Thyroid gland (tissue), 4 donors: ENCODE measurements at regions not wholly inside any gene's neighbourhood (a gene's known extent, or its start where the extent isn't known, plus 50 kb on each side); places are given as distances from the start of the nearest gene placed in this dataset.

ENCODE experiments used
- DNase-seq, 2 donors: peaks; one replicate each; pipeline ENCODE4 v3.0.0-alpha.2; 2019
- H3K27ac ChIP-seq, 3 donors: fragments of 200-600 bp; sonication (generic); 1 replicate in 2 of 3; 2 replicates in 1 of 3; pipeline ENCODE4 v1.5.1; 2016 to 2019; ENCODE audit warnings: mild to moderate bottlenecking in 1 of 3, moderate library complexity in 1 of 3
- H3K27me3 ChIP-seq: fragments of 200-600 bp; sonication (generic); one replicate; pipeline ENCODE4 v1.5.1; 2019
- H3K36me3 ChIP-seq, 2 donors: fragments of 200-600 bp; sonication (generic); one replicate each; pipeline ENCODE4 v1.5.1; 2016 to 2019
- H3K4me1 ChIP-seq, 2 donors: fragments of 200-600 bp; sonication (generic); one replicate each; pipeline ENCODE4 v1.5.1; 2017 to 2019
- H3K4me3 ChIP-seq, 3 donors: fragments of 200-600 bp; sonication (generic); replicated peaks in 1 of 3; 1 replicate in 2 of 3; 2 replicates in 1 of 3; pipeline ENCODE4 v1.5.1; 2016; ENCODE audit warnings: mild to moderate bottlenecking in 1 of 3
- H3K9me3 ChIP-seq: fragments of 200-600 bp; sonication (generic); one replicate; pipeline ENCODE4 v1.5.1; 2017
- POLR2A ChIP-seq, 2 donors: fragments of 450-650 bp; IDR thresholded peaks; one replicate each; pipeline ENCODE4 v1.6.1; 2017; ENCODE audit warnings: antibody characterized with exemption in 2 of 2, mild to moderate bottlenecking in 2 of 2, moderate library complexity in 1 of 2
- WGBS, 2 donors: methylation state at CpG; one replicate each; pipeline ENCODE4 v1.1.5; 2017; 5-methylcytosine and 5-hydroxymethylcytosine counted together
- intact Hi-C: fragments of 100-400 bp; cut with DNase I; formaldehyde crosslinking; loops from one replicate; pipeline ENCODE4 v1.15.1; 2023
- TF ChIP-seq, protein P1 (sequence below), 6 experiments: fragments of 200-600 bp in 3 of 6; fragments of 450-650 bp in 3 of 6; sonication (generic) in 3 of 6; IDR thresholded peaks; one replicate each; pipeline ENCODE4 v1.5.1; 2016 to 2019; ENCODE audit warnings: antibody characterized with exemption in 6 of 6, mild to moderate bottlenecking in 2 of 6, inconsistent platforms in 1 of 6, moderate library complexity in 1 of 6

DNA sequence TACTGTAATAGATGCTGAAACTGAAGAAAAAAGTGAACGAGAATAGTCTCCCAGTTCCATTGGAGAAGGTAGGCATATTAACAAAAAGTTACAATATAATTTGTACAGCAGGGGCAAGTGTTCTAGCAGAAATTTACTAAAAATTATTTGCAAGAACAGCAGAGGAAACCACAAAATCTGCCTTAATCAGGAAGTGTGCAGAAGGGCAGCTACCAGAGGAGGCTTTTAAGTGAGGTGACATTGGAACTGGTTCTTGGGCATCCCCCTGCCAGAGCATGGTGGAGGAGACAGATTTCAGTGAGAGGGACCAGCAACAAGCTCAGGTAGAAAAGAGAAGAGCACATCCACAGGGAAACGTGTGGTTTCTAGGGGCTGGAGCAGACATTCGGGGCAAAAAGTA lies 279.3 kb upstream of the CAMK1G start:
- H3K27me3 ChIP-seq = no peaks in the 10 kb centered on the region
- H3K4me1 ChIP-seq = peaks cover 24 to 25% of the 10 kb centered on the region in 2 donors
- TF ChIP-seq POLR2A (IDR thresholded peaks at IDR 0.05) = no peak
- TF ChIP-seq, protein P1, sequence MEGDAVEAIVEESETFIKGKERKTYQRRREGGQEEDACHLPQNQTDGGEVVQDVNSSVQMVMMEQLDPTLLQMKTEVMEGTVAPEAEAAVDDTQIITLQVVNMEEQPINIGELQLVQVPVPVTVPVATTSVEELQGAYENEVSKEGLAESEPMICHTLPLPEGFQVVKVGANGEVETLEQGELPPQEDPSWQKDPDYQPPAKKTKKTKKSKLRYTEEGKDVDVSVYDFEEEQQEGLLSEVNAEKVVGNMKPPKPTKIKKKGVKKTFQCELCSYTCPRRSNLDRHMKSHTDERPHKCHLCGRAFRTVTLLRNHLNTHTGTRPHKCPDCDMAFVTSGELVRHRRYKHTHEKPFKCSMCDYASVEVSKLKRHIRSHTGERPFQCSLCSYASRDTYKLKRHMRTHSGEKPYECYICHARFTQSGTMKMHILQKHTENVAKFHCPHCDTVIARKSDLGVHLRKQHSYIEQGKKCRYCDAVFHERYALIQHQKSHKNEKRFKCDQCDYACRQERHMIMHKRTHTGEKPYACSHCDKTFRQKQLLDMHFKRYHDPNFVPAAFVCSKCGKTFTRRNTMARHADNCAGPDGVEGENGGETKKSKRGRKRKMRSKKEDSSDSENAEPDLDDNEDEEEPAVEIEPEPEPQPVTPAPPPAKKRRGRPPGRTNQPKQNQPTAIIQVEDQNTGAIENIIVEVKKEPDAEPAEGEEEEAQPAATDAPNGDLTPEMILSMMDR (IDR thresholded peaks at IDR 0.05) = no peak
- no peaks in the 10 kb centered on the region for H3K9me3 ChIP-seq
- intact Hi-C loops = no loop called here
- no peak overlapping the region for H3K4me3 ChIP-seq
- WGBS, 2 donors = 83 to 91% methylated on average over 3 of the region's 3 CpGs
- no peak overlapping the region for H3K27ac ChIP-seq
- H3K36me3 ChIP-seq = no peaks in the 10 kb centered on the region
- DNase-seq = no peak

DNA sequence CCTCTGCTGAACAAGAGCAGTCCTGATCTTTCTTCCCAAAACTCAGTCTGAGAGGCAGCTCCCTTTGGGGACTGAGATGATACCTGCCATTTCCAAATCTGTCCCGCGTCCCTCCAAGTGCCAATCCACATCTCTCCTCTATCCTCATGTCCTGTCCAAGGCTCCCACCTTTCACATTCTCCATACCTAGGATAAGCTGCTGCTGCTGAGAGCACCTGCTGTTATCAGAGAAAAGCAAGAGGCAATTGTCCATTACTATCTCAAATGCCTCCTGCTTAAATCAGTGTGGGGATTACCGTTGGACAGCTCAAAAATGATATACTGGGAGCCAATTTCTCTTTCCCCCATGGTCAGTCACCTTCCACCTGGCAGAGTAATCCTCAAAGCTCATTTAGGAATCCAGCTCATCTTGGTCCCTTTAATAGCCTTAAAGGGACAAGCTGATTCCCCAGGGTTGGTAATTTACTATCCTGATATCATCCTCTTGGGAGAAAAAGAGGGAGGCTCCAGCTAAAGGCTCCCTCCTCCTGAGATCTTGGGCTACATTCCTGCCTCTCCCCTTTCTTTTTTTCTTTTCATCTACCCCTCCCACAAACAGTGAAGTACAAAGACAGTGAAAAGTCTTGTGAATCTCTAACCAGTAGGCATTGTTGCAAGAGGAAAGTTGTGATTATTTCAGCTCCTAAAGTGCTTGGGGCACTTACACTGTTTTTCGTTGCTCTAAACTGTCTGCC lies 278.1 kb upstream of the CAMK1G start:
- H3K27me3 ChIP-seq = no peaks in the 10 kb centered on the region
- no peaks in the 10 kb centered on the region for H3K9me3 ChIP-seq
- intact Hi-C loops = no loop called here
- no peak overlapping the region for H3K27ac ChIP-seq
- TF ChIP-seq, protein P1 (IDR thresholded peaks at IDR 0.05) = no peak
- no peak for TF ChIP-seq POLR2A (IDR thresholded peaks at IDR 0.05)
- no peak for DNase-seq
- peaks cover 19 to 21% of the 10 kb centered on the region in 2 donors for H3K4me1 ChIP-seq
- 64 to 74% methylated on average over 4 of the region's 4 CpGs for WGBS, 2 donors
- H3K4me3 ChIP-seq = no peak overlapping the region
- no peaks in the 10 kb centered on the region for H3K36me3 ChIP-seq

DNA sequence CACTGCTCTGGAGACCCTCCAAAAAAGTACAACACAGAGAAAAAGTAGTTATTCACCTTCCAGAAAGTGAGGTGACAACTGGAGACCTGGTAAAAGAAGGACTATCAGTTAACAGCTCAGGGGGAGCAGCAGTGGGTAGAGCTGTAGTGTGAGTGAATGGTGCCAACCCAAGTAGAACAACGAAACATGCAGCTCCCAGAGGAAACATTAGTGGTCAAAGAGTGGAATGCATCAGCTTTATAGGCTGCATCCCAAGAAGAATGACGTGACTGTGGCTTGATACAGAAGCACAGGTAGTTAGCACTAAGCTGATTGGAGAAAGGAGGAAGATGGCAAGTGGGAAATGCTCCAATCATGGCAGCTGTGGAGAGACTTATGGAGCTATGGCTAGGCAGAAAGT lies 275.7 kb upstream of the CAMK1G start:
- intact Hi-C loops = no loop called here
- H3K4me1 ChIP-seq = peaks cover 0 to 3% of the 10 kb centered on the region in 2 donors
- no peaks in the 10 kb centered on the region for H3K36me3 ChIP-seq
- 61 to 81% methylated on average over 2 of the region's 2 CpGs for WGBS, 2 donors
- no peak overlapping the region for H3K4me3 ChIP-seq
- H3K27ac ChIP-seq = no peak overlapping the region
- H3K27me3 ChIP-seq = no peaks in the 10 kb centered on the region
- TF ChIP-seq, protein P1 (IDR thresholded peaks at IDR 0.05) = no peak
- TF ChIP-seq POLR2A (IDR thresholded peaks at IDR 0.05) = no peak
- H3K9me3 ChIP-seq = no peaks in the 10 kb centered on the region
- no peak for DNase-seq

DNA sequence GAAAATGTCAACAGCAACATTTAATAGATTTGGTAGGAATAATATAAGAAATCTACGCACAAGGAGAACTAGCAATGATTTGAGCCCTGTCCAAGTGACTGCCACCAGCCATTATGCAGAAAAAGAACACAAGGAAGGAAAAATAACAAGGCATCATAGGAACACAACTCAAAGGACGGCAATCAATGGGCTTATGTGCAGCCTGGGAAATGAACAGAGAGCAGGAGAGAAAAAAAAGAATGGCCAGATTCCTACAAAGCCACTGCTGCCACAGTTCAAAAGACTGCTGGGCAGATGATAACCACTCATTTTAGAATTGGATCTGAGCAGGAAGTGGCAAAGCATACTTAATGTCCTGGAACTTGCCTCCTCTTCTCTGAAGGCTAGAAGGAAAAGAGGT lies 274.3 kb upstream of the CAMK1G start:
- Histone ChIP-seq H3K27ac (no peak overlapping the region), H3K4me1 (no peaks in the 10 kb centered on the region), H3K36me3 (no peaks in the 10 kb centered on the region), H3K27me3 (no peaks in the 10 kb centered on the region), H3K9me3 (no peaks in the 10 kb centered on the region), H3K4me3 (no peak overlapping the region)
- no peak for DNase-seq
- intact Hi-C loops = no loop called here
- TF ChIP-seq, protein P1 (IDR thresholded peaks at IDR 0.05) = no peak
- no peak for TF ChIP-seq POLR2A (IDR thresholded peaks at IDR 0.05)
- WGBS, 2 donors = 75 to 84% methylated on average over 2 of the region's 2 CpGs

DNA sequence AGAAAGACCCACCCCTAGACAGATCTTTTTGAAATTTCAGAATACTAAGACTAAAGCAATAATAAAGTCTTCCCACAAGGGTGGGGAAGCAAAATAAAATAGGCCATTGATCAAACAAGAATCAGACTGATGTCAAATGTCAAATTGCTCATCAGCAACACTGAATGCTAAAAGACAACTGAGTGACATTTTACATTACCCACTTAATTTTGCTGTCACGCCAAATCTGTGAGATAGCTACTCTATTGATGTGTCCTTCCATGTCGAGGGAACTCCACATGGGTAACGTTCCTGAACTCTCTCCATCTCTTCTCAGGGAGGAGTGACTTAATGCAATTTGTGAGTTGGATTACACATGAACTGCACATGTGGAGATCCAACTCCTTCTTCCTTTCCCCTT lies 271.7 kb upstream of the CAMK1G start:
- H3K4me1 ChIP-seq = no peaks in the 10 kb centered on the region
- no peaks in the 10 kb centered on the region for H3K9me3 ChIP-seq
- intact Hi-C loops = no loop called here
- H3K4me3 ChIP-seq = no peak overlapping the region
- WGBS, 2 donors = 79 to 88% methylated on average over 3 of the region's 3 CpGs
- no peak for TF ChIP-seq POLR2A (IDR thresholded peaks at IDR 0.05)
- TF ChIP-seq, protein P1 (IDR thresholded peaks at IDR 0.05) = no peak
- DNase-seq = no peak
- H3K27me3 ChIP-seq = no peaks in the 10 kb centered on the region
- no peak overlapping the region for H3K27ac ChIP-seq
- H3K36me3 ChIP-seq = no peaks in the 10 kb centered on the region
